H1 (cell line): ENCODE measurements at regions not wholly inside any gene's neighbourhood (a gene's known extent, or its start where the extent isn't known, plus 50 kb on each side); places are given as distances from the start of the nearest gene placed in this dataset.

Experiments
- CTCF ChIA-PET: fragments of 300-600 bp; sonication (Branson Sonifier 250); formaldehyde crosslinking; loops from one replicate; lab custom pipeline; 2021; ENCODE audit not compliant: partially characterized antibody; lab: Charles Lee
- POLR2A ChIA-PET: fragments of 300-600 bp; sonication (Branson Sonifier 250); formaldehyde crosslinking; loops from one replicate; lab custom pipeline; 2021; ENCODE audit warnings: inconsistent platforms; ENCODE audit not compliant: partially characterized antibody; lab: Charles Lee
- DNase-seq, 2 experiments: peaks; one replicate each; pipeline versions ENCODE4 v3.0.0 to v3.0.0-alpha.2; 2010 to 2022; ENCODE audit warnings: low spot score in 2 of 2, low read depth in 1 of 2, mixed read lengths in 1 of 2
- FAIRE-seq: peaks from 2 replicates; lab custom pipeline; 2011; peaks lifted over from hg19 to GRCh38; lab: Jason Lieb, UNC
- H2AFZ ChIP-seq: 2 replicates; pipeline ENCODE4 v1.8.1; 2012; ENCODE audit warnings: low read length, inconsistent platforms
- H2AK5ac ChIP-seq: 2 replicates; pipeline ENCODE4 v1.6.1; 2013; ENCODE audit warnings: low read depth, low read length
- H2BK120ac ChIP-seq: replicated peaks from 2 replicates; pipeline ENCODE3; 2013; ENCODE audit warnings: low read depth, low read length, inconsistent platforms
- H2BK12ac ChIP-seq: 2 replicates; pipeline ENCODE4 v1.6.1; 2013; ENCODE audit warnings: low read depth, low read length
- H2BK15ac ChIP-seq: 2 replicates; pipeline ENCODE4 v1.6.1; 2013; ENCODE audit warnings: low read length
- H2BK20ac ChIP-seq: 2 replicates; pipeline ENCODE4 v1.6.1; 2013; ENCODE audit warnings: low read length
- H2BK5ac ChIP-seq: 2 replicates; pipeline ENCODE4 v1.6.1; 2013; ENCODE audit warnings: low read depth, low read length
- H3K14ac ChIP-seq: 2 replicates; pipeline ENCODE4 v1.6.1; 2013; ENCODE audit warnings: inconsistent platforms; ENCODE audit not compliant: insufficient read length
- H3K18ac ChIP-seq: 2 replicates; pipeline ENCODE4 v1.6.1; 2013; ENCODE audit warnings: low read length; ENCODE audit errors: extremely low read depth
- H3K23ac ChIP-seq: 2 replicates; pipeline ENCODE4 v1.6.1; 2013; ENCODE audit warnings: inconsistent platforms; ENCODE audit not compliant: insufficient read length
- H3K23me2 ChIP-seq: 2 replicates; pipeline ENCODE4 v1.6.1; 2013; ENCODE audit warnings: low read depth, low read length
- H3K27ac ChIP-seq: 2 replicates; pipeline ENCODE4 v1.6.1; 2011; ENCODE audit warnings: low read depth, low read length, inconsistent platforms
- H3K27me3 ChIP-seq, 4 experiments: replicated peaks in 1 of 4; 1 replicate in 1 of 4; 2 replicates in 3 of 4; pipeline versions ENCODE4 v1.6.1 to v1.8.1; 2011 to 2013; ENCODE audit warnings: low read length in 3 of 4, mild to moderate bottlenecking in 3 of 4, inconsistent platforms in 2 of 4, mixed read lengths in 2 of 4, moderate library complexity in 1 of 4; ENCODE audit not compliant: control insufficient read depth in 3 of 4, insufficient read depth in 3 of 4; ENCODE audit errors: extremely low read depth in 1 of 4
- H3K36me3 ChIP-seq, 4 experiments: 2 replicates each; pipeline versions ENCODE4 v1.6.1 to v1.8.1; 2011 to 2013; ENCODE audit warnings: mild to moderate bottlenecking in 4 of 4, low read length in 3 of 4, moderate library complexity in 2 of 4, control low read depth in 1 of 4, inconsistent platforms in 1 of 4; ENCODE audit not compliant: insufficient read depth in 4 of 4, control insufficient read depth in 2 of 4
- H3K4ac ChIP-seq: replicated peaks from 2 replicates; pipeline ENCODE3; 2013; ENCODE audit warnings: low read length, low read depth, mixed read lengths, inconsistent platforms; ENCODE audit not compliant: insufficient read length
- H3K4me1 ChIP-seq, 4 experiments: replicated peaks in 1 of 4; 1 replicate in 1 of 4; 2 replicates in 3 of 4; pipeline versions ENCODE4 v1.6.1 to v1.8.1; 2011 to 2013; ENCODE audit warnings: low read length in 3 of 4, inconsistent platforms in 2 of 4, mixed read lengths in 1 of 4; ENCODE audit not compliant: insufficient read depth in 4 of 4, control insufficient read depth in 3 of 4
- H3K4me2 ChIP-seq, 2 experiments: 2 replicates each; pipeline versions ENCODE4 v1.6.1 to v1.8.1; 2011 to 2013; ENCODE audit warnings: low read depth in 2 of 2, low read length in 2 of 2, control low read depth in 1 of 2, inconsistent platforms in 1 of 2, mild to moderate bottlenecking in 1 of 2; ENCODE audit not compliant: insufficient read depth in 1 of 2
- H3K4me3 ChIP-seq, 4 experiments: fragments of 200-600, 300-600 bp in 1 of 4; sonication (generic), shearing (Covaris generic), sonication (Bioruptor Twin) in 1 of 4; 2 replicates each; pipeline versions ENCODE4 v1.5.1 to v1.8.1; 2011 to 2016; ENCODE audit warnings: low read length in 4 of 4, low read depth in 3 of 4, control low read depth in 2 of 4, inconsistent platforms in 2 of 4, mild to moderate bottlenecking in 2 of 4, mixed read lengths in 1 of 4, moderate library complexity in 1 of 4; ENCODE audit not compliant: insufficient read depth in 2 of 4; ENCODE audit errors: extremely low read depth in 1 of 4
- H3K56ac ChIP-seq: replicated peaks from 2 replicates; pipeline ENCODE3; 2013; ENCODE audit warnings: low read depth, mild to moderate bottlenecking, mixed read lengths, low read length, inconsistent platforms; ENCODE audit not compliant: insufficient read length
- H3K79me1 ChIP-seq: 2 replicates; pipeline ENCODE4 v1.6.1; 2013; ENCODE audit warnings: low read depth, low read length, control low read depth
- H3K79me2 ChIP-seq, 2 experiments: 2 replicates each; pipeline versions ENCODE4 v1.6.1 to v1.8.1; 2012 to 2013; ENCODE audit warnings: low read length in 2 of 2, mild to moderate bottlenecking in 2 of 2, inconsistent platforms in 1 of 2; ENCODE audit not compliant: insufficient read depth in 2 of 2, control insufficient read depth in 1 of 2
- H3K9ac ChIP-seq, 4 experiments: replicated peaks in 1 of 4; 1 replicate in 1 of 4; 2 replicates in 3 of 4; pipeline versions ENCODE4 v1.6.1 to v1.8.1; 2011 to 2013; ENCODE audit warnings: low read depth in 3 of 4, low read length in 3 of 4, control low read depth in 2 of 4, mild to moderate bottlenecking in 2 of 4, moderate library complexity in 2 of 4, inconsistent platforms in 1 of 4; ENCODE audit errors: extremely low read depth in 1 of 4
- H3K9me3 ChIP-seq, 2 experiments: 2 replicates each; pipeline versions ENCODE4 v1.6.1 to v1.8.1; 2012 to 2013; ENCODE audit warnings: mild to moderate bottlenecking in 2 of 2, moderate library complexity in 2 of 2, control low read depth in 1 of 2, inconsistent platforms in 1 of 2, low read depth in 1 of 2, low read length in 1 of 2, mixed read lengths in 1 of 2; ENCODE audit not compliant: insufficient read depth in 2 of 2
- H4K20me1 ChIP-seq, 2 experiments: replicated peaks in 1 of 2; 2 replicates each; pipeline versions ENCODE3 to v1.8.1; 2011 to 2013; ENCODE audit warnings: inconsistent platforms in 2 of 2, low read length in 2 of 2, mild to moderate bottlenecking in 1 of 2; ENCODE audit not compliant: insufficient read depth in 2 of 2, control insufficient read depth in 1 of 2
- H4K5ac ChIP-seq: 2 replicates; pipeline ENCODE4 v1.6.1; 2013; ENCODE audit warnings: low read length, low read depth, mixed read lengths, inconsistent platforms; ENCODE audit not compliant: insufficient read length
- H4K8ac ChIP-seq: 2 replicates; pipeline ENCODE4 v1.8.0; 2013; ENCODE audit warnings: mild to moderate bottlenecking, moderate library complexity, low read length, inconsistent platforms; ENCODE audit not compliant: insufficient read depth; ENCODE audit errors: extremely low read depth
- H4K91ac ChIP-seq: replicated peaks from 2 replicates; pipeline ENCODE3; 2013; ENCODE audit warnings: low read length, mixed read lengths, inconsistent platforms; ENCODE audit not compliant: insufficient read length
- CBX5 ChIP-seq: fragments of 300-800, 300-1000 bp; sonication (generic); IDR thresholded peaks from 2 replicates; pipeline ENCODE4 v1.7.1; 2016; ENCODE audit warnings: antibody characterized with exemption, low read length, low read depth
- CBX8 ChIP-seq: fragments of 300-800, 300-1000 bp; sonication (generic); IDR thresholded peaks from 2 replicates; pipeline ENCODE4 v1.7.1; 2016; ENCODE audit warnings: low read depth, low read length, borderline replicate concordance
- CEBPB ChIP-seq: IDR thresholded peaks from 2 replicates; pipeline ENCODE4 v1.6.1; 2012; ENCODE audit warnings: low read depth, low read length
- CHD1 ChIP-seq: IDR thresholded peaks from 2 replicates; pipeline ENCODE4 v1.6.1; 2012; ENCODE audit warnings: low read depth, low read length, improper control_type of control experiment
- EGR1 ChIP-seq: IDR thresholded peaks from 2 replicates; pipeline ENCODE4 v1.6.1; 2011; ENCODE audit warnings: low read depth, low read length, borderline replicate concordance
- EP300 ChIP-seq, 2 experiments: IDR thresholded peaks; 1 replicate in 1 of 2; 2 replicates in 1 of 2; pipeline ENCODE4 v1.6.1; 2011 to 2012; ENCODE audit warnings: low read depth in 2 of 2, low read length in 2 of 2, mild to moderate bottlenecking in 2 of 2, borderline replicate concordance in 1 of 2, inconsistent platforms in 1 of 2, moderate library complexity in 1 of 2
- EZH2 ChIP-seq: fragments of 200-600 bp; sonication (generic); IDR thresholded peaks from 2 replicates; pipeline ENCODE4 v1.7.1; 2012; ENCODE audit warnings: low read depth, mild to moderate bottlenecking, moderate library complexity, low read length, inconsistent platforms; ENCODE audit not compliant: severe bottlenecking
- JUN ChIP-seq: IDR thresholded peaks from 2 replicates; pipeline ENCODE4 v1.6.1; 2011; ENCODE audit warnings: low read depth, mild to moderate bottlenecking, improper control_type of control experiment, low read length
- KDM5A ChIP-seq: fragments of 200-600 bp; IDR thresholded peaks from 2 replicates; pipeline ENCODE4 v1.7.1; 2012; ENCODE audit warnings: mild to moderate bottlenecking, low read length, inconsistent platforms, mixed read lengths
- NRF1 ChIP-seq: IDR thresholded peaks from 2 replicates; pipeline ENCODE4 v1.6.1; 2011; ENCODE audit warnings: mild to moderate bottlenecking, low read depth, low read length, improper control_type of control experiment
- SAP30 ChIP-seq: fragments of 300-600 bp; sonication (generic); IDR thresholded peaks from 2 replicates; pipeline ENCODE4 v1.7.1; 2012; ENCODE audit warnings: low read length, moderate library complexity, mild to moderate bottlenecking, inconsistent platforms; ENCODE audit not compliant: insufficient read depth, insufficient replicate concordance
- SIX5 ChIP-seq: IDR thresholded peaks from 2 replicates; pipeline ENCODE4 v1.6.1; 2011; ENCODE audit warnings: mild to moderate bottlenecking, low read depth, low read length
- SUZ12 ChIP-seq: fragments of 200-600 bp; sonication (generic); IDR thresholded peaks from 2 replicates; pipeline ENCODE4 v1.6.1; 2012; ENCODE audit warnings: mild to moderate bottlenecking, inconsistent platforms, low read length, moderate library complexity, mixed read lengths
- TAF1 ChIP-seq: IDR thresholded peaks from 2 replicates; pipeline ENCODE4 v1.6.1; 2011; ENCODE audit warnings: mild to moderate bottlenecking, low read depth, low read length
- YY1 ChIP-seq: IDR thresholded peaks from 2 replicates; pipeline ENCODE4 v1.6.1; 2011; ENCODE audit warnings: low read depth, mild to moderate bottlenecking, low read length
- WGBS, 2 experiments: shearing (Covaris generic) in 1 of 2; methylation state at CpG; one replicate each; pipeline versions ENCODE4 v1.1.6 to v1.1.7; 2013 to 2015; ENCODE audit warnings: low lambda C conversion rate in 2 of 2, mixed read lengths in 2 of 2, inconsistent platforms in 1 of 2, low coverage in 1 of 2, missing lambda C conversion rate in 1 of 2; ENCODE audit not compliant: insufficient replicate concordance in 2 of 2, insufficient coverage in 1 of 2, insufficient read length in 1 of 2; ENCODE audit errors: extremely low coverage in 1 of 2, missing lambda C conversion rate in 1 of 2; 5-methylcytosine and 5-hydroxymethylcytosine counted together

GRCh38 chr14:40100544-40101196 is 668.4 kb upstream of the FBXO33 start:
- H3K9me3 ChIP-seq = no peaks in the 10 kb centered on the region
- 92% methylated on average over 1 of the region's 1 CpG; no CpG with 5 or more reads in 1 of the 2 experiments for WGBS, 2 experiments
- TF ChIP-seq TAF1 (no peak), JUN (no peak), CBX5 (no peak), NRF1 (no peak), EZH2 (no peak), CHD1 (no peak), CEBPB (no peak), CBX8 (no peak), YY1 (no peak), EP300 (IDR thresholded peaks at IDR 0.05; ENCODE audit: borderline replicate concordance in 1 of 2, low read depth in 2 of 2, low read length in 2 of 2) (no peak), EGR1 (no peak), KDM5A (no peak), SUZ12 (no peak), SIX5 (no peak), SAP30 (no peak)

More at GRCh38 chr14:40100544-40101196, 668.4 kb upstream of the FBXO33 start:
- CTCF ChIA-PET = no interaction called here
- H2BK12ac ChIP-seq = no peak overlapping the region
- H3K18ac ChIP-seq = no peak overlapping the region
- H3K4ac ChIP-seq = no peak overlapping the region
- no peaks in the 10 kb centered on the region for H4K20me1 ChIP-seq
- no peaks in the 10 kb centered on the region for H3K79me1 ChIP-seq
- no peak overlapping the region for H2AK5ac ChIP-seq
- H2BK120ac ChIP-seq = no peak overlapping the region
- no peak overlapping the region for H3K27ac ChIP-seq
- H2AFZ ChIP-seq = no peak overlapping the region
- H3K14ac ChIP-seq = no peak overlapping the region
- H3K4me3 ChIP-seq = no peak overlapping the region
- no peak for DNase-seq
- H2BK15ac ChIP-seq = no peak overlapping the region
- H3K56ac ChIP-seq = no peak overlapping the region
- no peak overlapping the region for H4K5ac ChIP-seq
- H3K79me2 ChIP-seq = no peaks in the 10 kb centered on the region
- H2BK20ac ChIP-seq = no peak overlapping the region
- no peak overlapping the region for H3K4me2 ChIP-seq
- no peak overlapping the region for H3K23ac ChIP-seq
- POLR2A ChIA-PET = no interaction called here
- H3K36me3 ChIP-seq = no peaks in the 10 kb centered on the region
- H3K9ac ChIP-seq = no peak overlapping the region
- no peak overlapping the region for H4K8ac ChIP-seq
- no peak overlapping the region for H2BK5ac ChIP-seq
- no peaks in the 10 kb centered on the region for H3K23me2 ChIP-seq
- H3K4me1 ChIP-seq = no peaks in the 10 kb centered on the region
- FAIRE-seq = no peak
- no peaks in the 10 kb centered on the region for H3K27me3 ChIP-seq
- H4K91ac ChIP-seq = no peak overlapping the region
